ENCODE measurements at regions not wholly inside any gene's neighbourhood (a gene's known extent, or its start where the extent isn't known, plus 50 kb on each side); places are given as distances from the start of the nearest gene placed in this dataset.
A peak's percentile ranks its signal among the peaks of the same experiment; 100 is the strongest.

- Histone ChIP-seq H3K79me2 (ENCODE audit: control insufficient read depth, insufficient read depth, low read length, poor library complexity) (no peaks in the 10 kb centered on the region), H3K9ac (ENCODE audit: low read length) (no peak overlapping the region), H2AK5ac (ENCODE audit: low read length) (no peak overlapping the region), H3K27me3 (ENCODE audit: insufficient read depth, low read length) (no peaks in the 10 kb centered on the region), H4K91ac (ENCODE audit: low read depth, low read length) (no peak overlapping the region), H4K12ac (ENCODE audit: low read depth, low read length) (no peak overlapping the region), H2AFZ (ENCODE audit: insufficient read depth, low read length, poor library complexity) (no peak overlapping the region), H3K9me3 (ENCODE audit: insufficient read depth, low read depth, low read length) (no peaks in the 10 kb centered on the region), H3K27ac (ENCODE audit: low read depth, low read length) (no peak overlapping the region), H3K79me1 (ENCODE audit: low read length) (no peaks in the 10 kb centered on the region), H2BK5ac (ENCODE audit: low read depth, low read length, poor library complexity) (no peak overlapping the region), H2BK12ac (ENCODE audit: low read length) (no peak overlapping the region), H3K4ac (ENCODE audit: low read depth, low read length) (no peak overlapping the region), H3K4me2 (ENCODE audit: low read length) (no peak overlapping the region), H3K18ac (ENCODE audit: low read length) (no peak overlapping the region), H3K23ac (ENCODE audit: low read length) (no peak overlapping the region), H3K4me1 (ENCODE audit: control insufficient read depth in 1 of 2, insufficient read depth in 2 of 2, low read length in 2 of 2) (no peaks in the 10 kb centered on the region), H3K36me3 (ENCODE audit: control insufficient read depth in 1 of 2, insufficient read depth in 2 of 2, low read length in 2 of 2) (no peaks in the 10 kb centered on the region), H3K4me3 (ENCODE audit: low read depth, low read length) (no peak overlapping the region), H3K14ac (ENCODE audit: low read length) (no peak overlapping the region), H4K8ac (ENCODE audit: low read depth, low read length) (no peak overlapping the region), H2BK120ac (ENCODE audit: insufficient read depth, low read length, poor library complexity) (no peak overlapping the region)
- WGBS (ENCODE audit: extremely low coverage, insufficient coverage, insufficient read length), result no CpG with 5 or more reads among the region's 3 CpGs
- no peak for DNase-seq
Observed at GRCh38 chr12:61991661-61992060, 268.5 kb upstream of the USP15 start.

- no peak overlapping the region for H3K9ac ChIP-seq (ENCODE audit: low read length)
- no peak overlapping the region for H4K8ac ChIP-seq (ENCODE audit: low read depth, low read length)
- no peak overlapping the region for H3K4me2 ChIP-seq (ENCODE audit: low read length)
- H2AK5ac ChIP-seq (ENCODE audit: low read length), result no peak overlapping the region
- no peak overlapping the region for H3K27ac ChIP-seq (ENCODE audit: low read depth, low read length)
- H2BK120ac ChIP-seq (ENCODE audit: insufficient read depth, low read length, poor library complexity), result no peak overlapping the region
- H3K18ac ChIP-seq (ENCODE audit: low read length), result no peak overlapping the region
- DNase-seq, result peak; percentile 1 to 53
- WGBS (ENCODE audit: extremely low coverage, insufficient coverage, insufficient read length), result no CpG with 5 or more reads among the region's 2 CpGs
- H4K12ac ChIP-seq (ENCODE audit: low read depth, low read length), result no peak overlapping the region
- H3K79me2 ChIP-seq (ENCODE audit: control insufficient read depth, insufficient read depth, low read length, poor library complexity), result no peaks in the 10 kb centered on the region
- no peak overlapping the region for H4K91ac ChIP-seq (ENCODE audit: low read depth, low read length)
- H2AFZ ChIP-seq (ENCODE audit: insufficient read depth, low read length, poor library complexity), result no peak overlapping the region
- H3K9me3 ChIP-seq (ENCODE audit: insufficient read depth, low read depth, low read length), result no peaks in the 10 kb centered on the region
- no peaks in the 10 kb centered on the region for H3K79me1 ChIP-seq (ENCODE audit: low read length)
- H3K27me3 ChIP-seq (ENCODE audit: insufficient read depth, low read length), result no peaks in the 10 kb centered on the region
- H2BK5ac ChIP-seq (ENCODE audit: low read depth, low read length, poor library complexity), result no peak overlapping the region
- H3K23ac ChIP-seq (ENCODE audit: low read length), result no peak overlapping the region
- no peak overlapping the region for H3K4me3 ChIP-seq (ENCODE audit: low read depth, low read length)
- no peak overlapping the region for H3K14ac ChIP-seq (ENCODE audit: low read length)
- H2BK12ac ChIP-seq (ENCODE audit: low read length), result no peak overlapping the region
- H3K4ac ChIP-seq (ENCODE audit: low read depth, low read length), result no peak overlapping the region
- no peaks in the 10 kb centered on the region for H3K36me3 ChIP-seq (ENCODE audit: control insufficient read depth in 1 of 2, insufficient read depth in 2 of 2, low read length in 2 of 2)
- H3K4me1 ChIP-seq (ENCODE audit: control insufficient read depth in 1 of 2, insufficient read depth in 2 of 2, low read length in 2 of 2), result no peaks in the 10 kb centered on the region
Observed at GRCh38 chr12:61993734-61994345, 266.4 kb upstream of the USP15 start.

GRCh38 chr12:61996717-61997116, 263.5 kb upstream of the USP15 start:
- H2BK5ac ChIP-seq (ENCODE audit: low read depth, low read length, poor library complexity), result no peak overlapping the region
- no peaks in the 10 kb centered on the region for H3K36me3 ChIP-seq (ENCODE audit: control insufficient read depth in 1 of 2, insufficient read depth in 2 of 2, low read length in 2 of 2)
- DNase-seq, result no peak
- H3K27me3 ChIP-seq (ENCODE audit: insufficient read depth, low read length), result no peaks in the 10 kb centered on the region
- no peak overlapping the region for H4K91ac ChIP-seq (ENCODE audit: low read depth, low read length)
- H3K79me2 ChIP-seq (ENCODE audit: control insufficient read depth, insufficient read depth, low read length, poor library complexity), result no peaks in the 10 kb centered on the region
- H3K4me3 ChIP-seq (ENCODE audit: low read depth, low read length), result no peak overlapping the region
- H2AFZ ChIP-seq (ENCODE audit: insufficient read depth, low read length, poor library complexity), result no peak overlapping the region
- no peak overlapping the region for H3K27ac ChIP-seq (ENCODE audit: low read depth, low read length)
- H3K9ac ChIP-seq (ENCODE audit: low read length), result no peak overlapping the region
- H3K79me1 ChIP-seq (ENCODE audit: low read length), result no peaks in the 10 kb centered on the region
- H3K9me3 ChIP-seq (ENCODE audit: insufficient read depth, low read depth, low read length), result no peaks in the 10 kb centered on the region
- no peak overlapping the region for H4K8ac ChIP-seq (ENCODE audit: low read depth, low read length)
- no peak overlapping the region for H2BK12ac ChIP-seq (ENCODE audit: low read length)
- H3K23ac ChIP-seq (ENCODE audit: low read length), result no peak overlapping the region
- H3K18ac ChIP-seq (ENCODE audit: low read length), result no peak overlapping the region
- no peak overlapping the region for H2BK120ac ChIP-seq (ENCODE audit: insufficient read depth, low read length, poor library complexity)
- H3K14ac ChIP-seq (ENCODE audit: low read length), result no peak overlapping the region
- no peaks in the 10 kb centered on the region for H3K4me1 ChIP-seq (ENCODE audit: control insufficient read depth in 1 of 2, insufficient read depth in 2 of 2, low read length in 2 of 2)
- no peak overlapping the region for H3K4me2 ChIP-seq (ENCODE audit: low read length)
- no peak overlapping the region for H4K12ac ChIP-seq (ENCODE audit: low read depth, low read length)
- no CpG with 5 or more reads among the region's 1 CpG for WGBS (ENCODE audit: extremely low coverage, insufficient coverage, insufficient read length)
- no peak overlapping the region for H2AK5ac ChIP-seq (ENCODE audit: low read length)
- no peak overlapping the region for H3K4ac ChIP-seq (ENCODE audit: low read depth, low read length)

- no peak overlapping the region for H3K14ac ChIP-seq (ENCODE audit: low read length)
- no peaks in the 10 kb centered on the region for H3K36me3 ChIP-seq (ENCODE audit: control insufficient read depth in 1 of 2, insufficient read depth in 2 of 2, low read length in 2 of 2)
- H3K23ac ChIP-seq (ENCODE audit: low read length), result no peak overlapping the region
- no peak overlapping the region for H3K18ac ChIP-seq (ENCODE audit: low read length)
- H4K12ac ChIP-seq (ENCODE audit: low read depth, low read length), result no peak overlapping the region
- H2BK120ac ChIP-seq (ENCODE audit: insufficient read depth, low read length, poor library complexity), result no peak overlapping the region
- H3K27me3 ChIP-seq (ENCODE audit: insufficient read depth, low read length), result no peaks in the 10 kb centered on the region
- H2AFZ ChIP-seq (ENCODE audit: insufficient read depth, low read length, poor library complexity), result no peak overlapping the region
- no peak overlapping the region for H3K4ac ChIP-seq (ENCODE audit: low read depth, low read length)
- no peak overlapping the region for H2AK5ac ChIP-seq (ENCODE audit: low read length)
- H4K8ac ChIP-seq (ENCODE audit: low read depth, low read length), result no peak overlapping the region
- no peaks in the 10 kb centered on the region for H3K79me2 ChIP-seq (ENCODE audit: control insufficient read depth, insufficient read depth, low read length, poor library complexity)
- no peak overlapping the region for H2BK5ac ChIP-seq (ENCODE audit: low read depth, low read length, poor library complexity)
- H3K4me3 ChIP-seq (ENCODE audit: low read depth, low read length), result no peak overlapping the region
- no peak overlapping the region for H3K4me2 ChIP-seq (ENCODE audit: low read length)
- H4K91ac ChIP-seq (ENCODE audit: low read depth, low read length), result no peak overlapping the region
- no peaks in the 10 kb centered on the region for H3K9me3 ChIP-seq (ENCODE audit: insufficient read depth, low read depth, low read length)
- H3K9ac ChIP-seq (ENCODE audit: low read length), result no peak overlapping the region
- no CpG with 5 or more reads among the region's 2 CpGs for WGBS (ENCODE audit: extremely low coverage, insufficient coverage, insufficient read length)
- no peak for DNase-seq
- H2BK12ac ChIP-seq (ENCODE audit: low read length), result no peak overlapping the region
- H3K4me1 ChIP-seq (ENCODE audit: control insufficient read depth in 1 of 2, insufficient read depth in 2 of 2, low read length in 2 of 2), result no peaks in the 10 kb centered on the region
- H3K79me1 ChIP-seq (ENCODE audit: low read length), result no peaks in the 10 kb centered on the region
- H3K27ac ChIP-seq (ENCODE audit: low read depth, low read length), result no peak overlapping the region
Observed at GRCh38 chr12:61998791-61999190, 261.4 kb upstream of the USP15 start.

Measured in trophoblast cell (in vitro differentiated cells and primary cell).